Kidney glomerular epithelial cell (primary cell): ENCODE measurements at regions not wholly inside any gene's neighbourhood (a gene's known extent, or its start where the extent isn't known, plus 50 kb on each side); places are given as distances from the start of the nearest gene placed in this dataset.
A peak's percentile ranks its signal among the peaks of the same experiment; 100 is the strongest.
"Not testable (repeated sequence)": the region's sequence is repeated elsewhere in the genome, so short reads cannot be mapped to it uniquely, and the experiment has no call there.

Source experiments
- DNase-seq: peaks from one replicate; lab custom pipeline; 2025; lab: John Stamatoyannopoulos, UW

- DNase-seq: no peak
These were observed 69.9 kb upstream of the DLG1 start for GRCh38 chr3:197368330-197368729.

- no peak for DNase-seq
These were observed 68.8 kb upstream of the DLG1 start for GRCh38 chr3:197367081-197367780.

GRCh38 chr3:197366301-197367044, 68.1 kb upstream of the DLG1 start:
- no peak for DNase-seq

GRCh38 chr3:197365586-197365985, 67.2 kb upstream of the DLG1 start:
- no peak for DNase-seq

GRCh38 chr3:197364410-197365071, 66.1 kb upstream of the DLG1 start:
- peak; percentile 7 for DNase-seq

- no peak for DNase-seq
These were observed 65.4 kb upstream of the DLG1 start for GRCh38 chr3:197363553-197364409.

- no peak for DNase-seq
These were observed 63.7 kb upstream of the DLG1 start for GRCh38 chr3:197362081-197362480.

GRCh38 chr3:197360095-197360494, 61.7 kb upstream of the DLG1 start:
- DNase-seq: not testable (repeated sequence)

GRCh38 chr3:197359476-197359875, 61.1 kb upstream of the DLG1 start:
- DNase-seq: not testable (repeated sequence)

GRCh38 chr3:197356741-197357140, 58.3 kb upstream of the DLG1 start:
- DNase-seq: no peak

- DNase-seq: no peak
These were observed 57.9 kb upstream of the DLG1 start for GRCh38 chr3:197356275-197356674.

GRCh38 chr3:197355713-197356112, 57.3 kb upstream of the DLG1 start:
- DNase-seq: no peak

- DNase-seq: peak; percentile 38
These were observed 56.2 kb upstream of the DLG1 start for GRCh38 chr3:197354568-197355001.

GRCh38 chr3:197353867-197354567, 55.6 kb upstream of the DLG1 start:
- DNase-seq: peak; percentile 18

- no peak for DNase-seq
These were observed 54.8 kb upstream of the DLG1 start for GRCh38 chr3:197353001-197353866.

GRCh38 chr3:197352382-197352781, 54.0 kb upstream of the DLG1 start:
- DNase-seq: no peak

GRCh38 chr3:197350446-197350845, 52.0 kb upstream of the DLG1 start:
- DNase-seq: no peak

GRCh38 chr3:197349368-197349767, 51.0 kb upstream of the DLG1 start:
- DNase-seq: no peak
